SH-SY5Y (cell line): ENCODE measurements at regions not wholly inside any gene's neighbourhood (a gene's known extent, or its start where the extent isn't known, plus 50 kb on each side); places are given as distances from the start of the nearest gene placed in this dataset.

Source experiments
- GATA2 ChIP-seq: IDR thresholded peaks from 2 replicates; pipeline ENCODE4 v1.6.1; 2011; ENCODE audit warnings: mild to moderate bottlenecking, low read depth, low read length
- GATA3 ChIP-seq: IDR thresholded peaks from 2 replicates; pipeline ENCODE4 v1.6.1; 2011; ENCODE audit warnings: low read depth, mild to moderate bottlenecking, low read length, moderate library complexity

- TF ChIP-seq GATA2 = no peak
- no peak for TF ChIP-seq GATA3
Measured at GRCh38 chr6:120410586-120410985, 923.7 kb downstream of the TBC1D32 start.
